Fibroblast of mammary gland (primary cell): ENCODE measurements at regions not wholly inside any gene's neighbourhood (a gene's known extent, or its start where the extent isn't known, plus 50 kb on each side); places are given as distances from the start of the nearest gene placed in this dataset.

Experiments used
- DNase-seq: peaks from one replicate; pipeline ENCODE4 v3.0.0-alpha.2; 2010; ENCODE audit warnings: low read depth
- H3K4me3 ChIP-seq: 2 replicates; pipeline ENCODE4 v1.5.1; 2011; ENCODE audit warnings: low read depth, mild to moderate bottlenecking, low read length, moderate library complexity; ENCODE audit not compliant: control insufficient read depth
- CTCF ChIP-seq: conservative IDR thresholded peaks from 2 replicates; pipeline ENCODE4 v1.5.1; 2011; ENCODE audit warnings: low read depth, low read length, inconsistent platforms; ENCODE audit not compliant: control insufficient read depth, insufficient read depth

- no peak overlapping the region for H3K4me3 ChIP-seq
- no peak for TF ChIP-seq CTCF
- no peak for DNase-seq
These were observed 80.8 kb upstream of the TLE3 start for GRCh38 chr15:70178335-70179084.

GRCh38 chr15:70172566-70173225 is 75.0 kb upstream of the TLE3 start:
- DNase-seq: no peak
- no peak for TF ChIP-seq CTCF

GRCh38 chr15:70172124-70172523 is 74.4 kb upstream of the TLE3 start:
- TF ChIP-seq CTCF: no peak
- no peak for DNase-seq
- H3K4me3 ChIP-seq: no peak overlapping the region

More at GRCh38 chr15:70172566-70173225, 75.0 kb upstream of the TLE3 start:
- H3K4me3 ChIP-seq: no peak overlapping the region

GRCh38 chr15:70171256-70171886 is 73.7 kb upstream of the TLE3 start:
- DNase-seq: no peak
- TF ChIP-seq CTCF: no peak
- no peak overlapping the region for H3K4me3 ChIP-seq

GRCh38 chr15:70170096-70170699 is 72.5 kb upstream of the TLE3 start:
- TF ChIP-seq CTCF: no peak
- no peak for DNase-seq
- H3K4me3 ChIP-seq: no peak overlapping the region

- H3K4me3 ChIP-seq: no peak overlapping the region
- no peak for DNase-seq
- no peak for TF ChIP-seq CTCF
These were observed 71.4 kb upstream of the TLE3 start for GRCh38 chr15:70169147-70169546.
